Ishikawa (cell line): ENCODE measurements at regions not wholly inside any gene's neighbourhood (a gene's known extent, or its start where the extent isn't known, plus 50 kb on each side); places are given as distances from the start of the nearest gene placed in this dataset.

Experiments used
- CEBPB ChIP-seq: IDR thresholded peaks from 2 replicates; pipeline ENCODE4 v1.6.1; 2012
- EP300 ChIP-seq: IDR thresholded peaks from 2 replicates; pipeline ENCODE4 v1.6.1; 2012; ENCODE audit warnings: borderline replicate concordance
- MAX ChIP-seq: IDR thresholded peaks from 2 replicates; pipeline ENCODE4 v1.6.1; 2012
- NFIC ChIP-seq: IDR thresholded peaks from 2 replicates; pipeline ENCODE4 v1.6.1; 2012
- TAF1 ChIP-seq: IDR thresholded peaks from 2 replicates; pipeline ENCODE4 v1.6.1; 2012; ENCODE audit warnings: low read depth, mild to moderate bottlenecking
- USF1 ChIP-seq: IDR thresholded peaks from 2 replicates; pipeline ENCODE4 v1.6.1; 2012

- TF ChIP-seq EP300 (no peak), MAX (no peak), NFIC (no peak), USF1 (no peak), CEBPB (no peak), TAF1 (no peak)
Measured at GRCh38 chr9:99385215-99385614, 163.1 kb downstream of the SEC61B start.
